Sigmoid colon (tissue), 4 donors: ENCODE measurements at regions not wholly inside any gene's neighbourhood (a gene's known extent, or its start where the extent isn't known, plus 50 kb on each side); places are given as distances from the start of the nearest gene placed in this dataset.

Source experiments
- EP300 ChIP-seq, 4 donors: sonication (generic); formaldehyde crosslinking; IDR thresholded peaks; one replicate each; pipeline ENCODE4 v1.6.1; 2017; ENCODE audit warnings: antibody characterized with exemption in 4 of 4
- POLR2A ChIP-seq, 2 donors: fragments of 450-650 bp; IDR thresholded peaks; one replicate each; pipeline ENCODE4 v1.6.1; 2016; ENCODE audit warnings: antibody characterized with exemption in 2 of 2, mild to moderate bottlenecking in 2 of 2, moderate library complexity in 2 of 2

GRCh38 chr6:113447088-113447831, 409.9 kb upstream of the MARCKS start:
- TF ChIP-seq POLR2A (IDR thresholded peaks at IDR 0.05) (no peak), EP300 (IDR thresholded peaks at IDR 0.05) (no peak)
